ENCODE measurements at regions not wholly inside any gene's neighbourhood (a gene's known extent, or its start where the extent isn't known, plus 50 kb on each side); places are given as distances from the start of the nearest gene placed in this dataset.
A peak's percentile ranks its signal among the peaks of the same experiment; 100 is the strongest.
"Not testable (repeated sequence)": the region's sequence is repeated elsewhere in the genome, so short reads cannot be mapped to it uniquely, and the experiment has no call there.

DNA sequence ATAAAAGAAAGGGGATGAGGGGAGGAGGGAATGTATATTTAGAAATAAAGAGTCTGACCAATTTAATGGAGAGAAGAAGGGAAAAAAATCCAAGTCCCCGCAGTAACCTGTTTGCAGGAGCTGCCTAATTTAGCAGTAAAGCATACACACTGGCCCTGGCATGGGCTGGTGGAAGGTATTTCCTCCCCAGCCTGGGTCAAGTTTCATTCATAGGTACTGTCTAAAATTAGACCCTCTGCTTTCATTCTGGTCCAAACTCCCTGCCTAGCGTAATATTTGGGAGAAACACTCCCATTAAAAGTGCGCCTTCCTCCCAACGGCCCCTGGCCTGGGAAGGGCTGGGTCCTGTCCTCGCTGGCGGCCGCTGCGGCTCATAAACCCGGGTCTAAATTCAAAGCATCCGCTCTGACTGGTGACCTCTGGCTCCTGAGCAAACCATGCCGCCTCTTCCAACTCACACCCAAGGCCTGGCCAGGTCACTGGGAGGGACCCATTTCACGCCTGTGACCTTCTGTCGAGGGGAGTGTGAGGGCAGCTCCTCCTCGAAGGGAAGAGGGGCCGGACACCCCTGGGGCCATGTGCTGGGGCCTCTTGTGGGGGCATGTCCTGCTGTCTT lies 123.2 kb downstream of the FGF18 start:
- DNase-seq = no peak

DNA sequence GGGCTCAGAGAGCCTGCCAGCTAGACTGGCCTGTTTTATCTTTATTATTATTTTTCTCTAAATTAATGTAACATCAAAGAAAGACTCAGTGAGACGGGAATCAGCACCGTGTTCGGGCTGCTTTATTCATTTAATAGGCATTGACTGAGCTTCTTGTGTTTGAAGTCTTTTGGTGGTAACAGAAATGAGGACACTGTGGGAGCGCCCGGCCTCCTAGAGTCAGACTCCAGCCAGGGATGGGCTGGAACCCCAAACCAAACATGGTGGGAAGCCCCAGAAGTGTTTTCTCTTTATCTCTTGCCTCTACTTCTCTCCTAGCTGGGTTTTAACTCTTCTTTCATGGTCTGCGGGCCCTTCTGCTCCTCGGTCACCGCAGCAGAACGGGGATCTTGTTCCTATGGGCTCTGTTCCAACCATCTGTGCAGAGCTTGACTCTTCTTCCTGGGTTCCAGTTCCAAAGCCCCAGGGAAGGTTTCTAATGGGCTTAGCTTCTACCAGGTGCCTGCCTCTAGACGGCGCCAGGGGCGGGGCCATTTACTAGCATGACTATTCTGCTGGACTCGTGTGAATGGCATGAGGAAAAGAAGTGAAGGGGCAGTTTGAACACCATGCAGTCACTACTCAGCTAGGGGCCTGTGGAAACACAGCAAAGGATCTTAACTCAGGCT lies 123.8 kb downstream of the FGF18 start:
- peak; percentile 72 for DNase-seq

DNA sequence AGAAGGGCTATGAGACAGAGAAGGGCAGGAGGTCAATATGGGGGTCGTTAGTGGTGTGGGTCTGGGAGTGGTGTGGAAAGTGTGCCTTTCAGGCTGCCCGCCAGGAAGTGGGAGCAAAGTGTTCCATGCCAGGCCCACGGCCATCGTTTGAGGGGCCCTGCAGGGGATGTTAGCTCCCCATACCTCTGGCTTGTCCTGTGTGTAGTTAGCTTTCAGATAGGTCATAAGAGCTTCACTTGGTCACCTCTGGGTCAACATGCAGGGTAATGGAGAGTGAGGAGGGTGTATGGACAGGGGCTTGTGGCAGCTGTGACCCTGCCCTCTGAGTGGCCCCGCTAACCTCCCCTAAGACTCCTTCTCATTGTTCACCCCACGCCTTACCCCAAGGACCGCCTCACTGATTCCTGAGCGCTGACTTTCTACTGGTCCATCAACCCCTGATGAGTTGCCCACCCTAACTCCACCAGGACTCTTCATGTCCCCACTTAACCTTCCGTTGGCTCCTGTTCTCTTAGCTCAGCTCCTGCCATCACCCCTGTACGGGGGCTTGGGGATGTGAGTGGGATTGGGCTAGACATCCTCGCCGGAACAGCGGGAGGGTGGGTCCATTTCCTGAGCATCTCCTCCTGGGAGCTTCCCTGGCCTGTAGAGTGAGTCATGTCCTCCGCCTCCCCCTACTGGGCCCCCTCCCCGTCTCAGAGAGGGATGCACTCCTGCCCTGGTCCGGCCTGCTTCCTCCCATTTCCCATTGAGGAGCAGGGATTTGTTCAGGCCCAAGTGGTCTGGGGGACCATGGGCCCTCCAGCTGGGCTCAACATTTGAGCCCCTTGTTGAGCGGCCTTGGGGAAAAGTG lies 125.7 kb downstream of the FGF18 start:
- DNase-seq = no peak

DNA sequence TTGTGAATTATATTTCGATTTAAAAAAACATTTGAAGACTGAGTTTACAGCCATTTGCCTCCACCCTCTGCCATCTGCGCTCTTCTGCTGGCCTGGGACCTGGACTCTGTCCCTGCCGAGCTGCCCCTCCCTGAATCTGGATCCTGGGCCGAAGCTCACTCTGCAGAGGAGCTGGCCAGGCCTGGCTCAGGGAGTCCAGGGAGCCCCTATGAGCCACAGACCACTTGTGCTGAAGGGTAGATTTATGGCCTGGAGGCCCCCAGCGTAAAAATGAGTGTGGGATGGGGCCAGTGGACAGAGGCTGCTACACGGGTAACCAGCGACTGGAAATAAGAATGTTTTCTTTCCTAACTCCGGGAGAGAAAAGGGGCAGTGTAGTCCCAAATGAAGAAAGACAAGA lies 129.8 kb downstream of the FGF18 start:
- no peak for DNase-seq

GRCh38 chr5:171553817-171554216 lies 134.4 kb downstream of the FGF18 start:
- not testable (repeated sequence) for DNase-seq

DNA sequence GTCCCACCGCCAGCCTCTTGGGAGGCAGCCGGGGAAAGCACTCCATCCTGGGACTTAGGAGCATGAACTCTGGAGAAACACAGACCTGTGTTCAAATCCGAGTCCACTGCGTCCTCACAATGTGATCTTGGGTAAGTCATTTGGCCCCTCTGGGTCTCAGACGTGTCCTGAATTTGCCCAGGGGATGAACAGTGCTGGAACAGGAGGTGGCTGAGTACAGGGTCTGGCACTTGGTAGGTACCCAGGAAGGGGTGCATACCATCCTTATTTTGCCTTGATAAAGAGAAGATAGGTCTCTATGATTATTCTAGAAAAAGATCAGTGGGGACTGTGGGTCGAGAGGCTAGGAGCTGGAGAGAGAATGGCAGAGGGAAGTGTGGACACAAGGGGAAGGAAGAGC lies 135.7 kb downstream of the FGF18 start:
- no peak for DNase-seq

GRCh38 chr5:171562822-171563221 lies 143.4 kb downstream of the FGF18 start:
- peak; percentile 6 for DNase-seq

GRCh38 chr5:171568389-171568788 lies 148.9 kb downstream of the FGF18 start:
- DNase-seq = no peak

DNA sequence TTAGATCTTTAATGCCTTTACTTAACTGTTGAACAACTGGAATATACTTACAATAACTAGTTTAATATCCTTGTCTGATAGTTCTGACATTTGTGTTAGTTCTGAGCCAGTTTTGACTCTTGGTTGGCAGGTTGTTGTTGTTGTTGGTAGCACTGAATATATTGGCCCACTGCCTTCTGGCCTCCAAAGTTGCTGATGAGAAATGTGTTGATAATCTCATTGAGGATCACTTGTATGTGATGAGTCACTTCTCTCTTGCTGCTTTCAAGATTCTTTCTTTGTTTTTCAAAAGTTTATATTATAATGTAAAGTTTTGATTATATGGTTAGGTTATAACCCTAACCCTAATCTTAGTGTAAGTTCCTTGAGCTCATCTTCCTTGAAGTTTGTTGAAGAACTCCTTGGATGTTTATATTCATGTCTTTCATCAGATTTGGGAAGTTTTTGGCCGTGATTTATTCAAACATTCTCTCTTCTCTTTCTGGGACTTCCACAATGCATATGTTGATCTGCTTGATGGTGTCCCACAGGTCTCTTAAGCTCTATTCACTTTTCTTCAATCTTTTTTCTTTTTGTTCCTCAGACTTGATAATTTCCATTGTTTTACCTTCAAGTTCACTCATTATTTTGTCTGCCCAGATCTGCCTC lies 149.7 kb downstream of the FGF18 start:
- DNase-seq = no peak

GRCh38 chr5:171570244-171570825 lies 150.9 kb downstream of the FGF18 start:
- no peak for DNase-seq

DNA sequence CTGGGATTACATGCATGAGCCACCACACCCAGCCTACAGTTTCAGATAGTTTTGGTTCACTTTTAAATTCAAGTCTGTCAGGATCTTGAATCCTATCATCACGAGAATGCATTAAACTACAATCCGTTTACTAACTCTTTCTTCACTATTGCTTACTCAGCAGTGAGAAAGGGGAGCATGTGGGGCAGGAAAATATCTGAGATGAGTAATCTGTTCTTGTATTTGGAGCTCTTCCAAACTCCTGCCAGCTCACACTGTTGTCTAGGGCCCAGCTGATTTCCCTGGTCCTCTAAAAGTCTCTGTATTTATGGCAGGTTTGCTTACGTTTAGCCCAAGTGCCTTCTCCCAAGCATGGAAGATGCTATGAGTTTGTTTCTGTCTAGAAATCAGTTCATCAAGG lies 152.2 kb downstream of the FGF18 start:
- peak; percentile 69 for DNase-seq

- no peak for DNase-seq
These were observed 153.6 kb downstream of the FGF18 start for GRCh38 chr5:171573021-171573420.

GRCh38 chr5:171573451-171574225 lies 154.2 kb downstream of the FGF18 start:
- DNase-seq = no peak

DNA sequence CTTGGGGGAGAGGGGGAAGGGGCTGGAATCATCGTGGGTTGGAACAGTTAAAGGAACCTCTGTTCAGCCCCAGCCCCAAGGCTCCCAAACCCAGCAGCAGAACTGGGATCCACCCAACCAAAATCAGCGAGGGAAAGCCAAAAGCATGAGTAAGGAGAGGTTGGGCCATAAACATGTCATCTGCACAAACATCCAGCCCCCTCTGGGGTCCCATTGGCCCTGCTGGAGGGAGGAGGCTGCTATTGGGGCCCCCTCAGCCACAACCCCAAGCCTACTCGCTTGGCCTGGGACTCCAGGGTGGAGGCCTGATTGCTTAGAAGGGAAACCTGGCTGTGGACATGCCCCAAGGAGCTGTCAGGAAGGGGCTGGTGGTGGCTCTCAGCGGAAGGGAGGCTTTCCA lies 154.9 kb downstream of the FGF18 start:
- DNase-seq = no peak

DNA sequence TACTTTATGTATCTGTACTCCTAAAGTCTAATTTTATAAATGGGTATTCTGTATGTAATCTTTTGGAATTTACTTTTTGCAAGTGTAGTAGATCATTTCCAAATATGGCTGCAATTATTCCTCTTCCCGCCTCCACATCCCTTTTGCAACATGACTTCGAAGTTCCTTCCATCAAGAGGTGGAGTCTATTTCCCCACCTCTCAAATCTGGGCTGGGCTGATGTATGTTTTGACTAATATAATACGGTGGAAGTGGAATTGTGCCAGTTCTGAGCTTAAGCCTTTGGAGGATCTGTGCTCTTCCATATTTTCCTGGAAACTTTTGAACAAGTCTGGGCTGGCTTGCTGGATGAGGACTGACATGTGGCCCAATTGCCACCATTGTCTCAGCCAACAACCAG lies 155.9 kb downstream of the FGF18 start:
- no peak for DNase-seq

GRCh38 chr5:171575808-171576207 lies 156.4 kb downstream of the FGF18 start:
- DNase-seq = no peak

GRCh38 chr5:171577042-171577758 lies 157.8 kb downstream of the FGF18 start:
- no peak for DNase-seq

DNA sequence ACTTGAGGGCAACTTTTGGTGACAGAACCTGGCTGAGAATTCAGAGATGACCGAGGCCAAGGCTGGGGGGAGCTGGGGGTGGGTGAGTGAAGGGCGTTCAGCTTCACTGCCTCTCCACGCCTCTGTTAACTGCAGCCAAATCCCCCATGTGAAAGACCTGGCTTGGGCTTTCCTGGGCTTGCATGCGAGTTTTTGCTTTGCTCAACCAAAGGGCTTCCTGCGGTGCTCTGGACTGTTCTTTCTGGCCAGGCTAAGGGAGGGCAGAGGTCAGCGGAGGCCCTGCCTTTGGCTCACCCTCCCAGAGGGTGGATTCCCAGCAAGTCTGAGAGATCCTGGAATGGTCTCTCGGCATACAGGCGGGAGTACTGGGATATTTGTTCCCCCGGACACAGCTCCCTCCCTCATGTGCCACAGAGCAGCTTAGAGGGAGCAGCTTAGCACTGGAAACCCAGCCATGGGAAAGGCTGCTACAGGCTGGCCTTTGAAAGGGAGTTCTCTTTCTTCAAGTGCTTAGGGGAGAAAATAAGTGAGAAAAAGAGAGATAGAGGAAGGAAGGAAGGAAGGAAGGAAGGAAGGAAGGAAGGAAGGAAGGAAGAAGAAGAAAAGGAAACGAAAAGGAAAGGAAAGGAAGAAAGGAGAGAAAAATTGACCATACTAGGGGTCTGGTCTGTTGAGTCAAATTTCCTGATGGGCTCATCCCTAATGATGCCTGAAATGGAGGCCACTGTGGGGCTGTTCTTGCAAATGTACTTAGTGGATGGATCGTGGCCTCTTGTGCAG lies 158.8 kb downstream of the FGF18 start:
- DNase-seq = no peak

- no peak for DNase-seq
These were observed 159.5 kb downstream of the FGF18 start for GRCh38 chr5:171578829-171579491.

DNA sequence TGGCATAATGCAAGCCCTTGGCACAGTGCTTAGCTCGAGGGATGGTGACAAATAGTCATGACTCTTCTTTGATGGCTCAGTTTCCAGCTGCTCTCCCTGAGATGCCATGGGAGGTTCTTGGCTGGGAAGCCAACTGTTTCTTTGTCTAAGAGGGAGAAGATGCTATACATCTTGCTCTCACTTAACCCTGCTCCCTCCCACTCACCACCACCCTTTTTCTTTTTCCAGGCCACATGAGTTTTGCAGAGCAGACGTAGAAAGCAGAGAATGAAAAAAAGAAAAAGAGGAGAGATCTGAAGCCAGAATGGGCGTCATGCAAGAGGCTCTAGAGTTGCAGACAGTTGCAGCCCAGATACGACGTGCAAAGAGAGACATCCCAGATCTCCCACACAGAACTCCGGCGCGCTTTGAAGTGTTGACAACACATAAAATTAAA lies 160.5 kb downstream of the FGF18 start:
- DNase-seq = no peak

Measured in NCI-H226 (cell line).